DMS153 (cell line): ENCODE measurements at regions not wholly inside any gene's neighbourhood (a gene's known extent, or its start where the extent isn't known, plus 50 kb on each side); places are given as distances from the start of the nearest gene placed in this dataset.
"Not testable (repeated sequence)": the region's sequence is repeated elsewhere in the genome, so short reads cannot be mapped to it uniquely, and the experiment has no call there.

ENCODE experiments used
- DNase-seq: peaks from one replicate; lab custom pipeline; 2025; lab: John Stamatoyannopoulos, UW

DNA sequence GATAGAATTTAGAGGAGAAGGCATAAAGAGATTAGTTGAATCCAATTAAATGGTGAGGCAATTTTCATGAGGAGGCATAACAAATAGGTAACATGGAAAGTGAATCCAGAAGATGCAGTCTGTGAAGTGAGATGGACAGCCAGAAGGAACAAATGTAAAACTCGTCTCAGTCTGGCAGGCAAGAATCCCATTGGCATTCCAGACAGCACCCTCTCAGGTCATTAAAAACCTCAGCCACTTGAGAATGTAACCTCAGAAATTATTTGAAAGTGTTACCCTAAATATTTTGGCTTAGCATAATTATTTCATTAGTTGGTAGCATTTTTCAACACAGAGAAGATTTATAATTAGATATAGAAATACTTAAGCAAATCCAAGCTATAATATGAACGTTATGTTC, 342.3 kb downstream of the LRRC3B start:
- DNase-seq = no peak

DNA sequence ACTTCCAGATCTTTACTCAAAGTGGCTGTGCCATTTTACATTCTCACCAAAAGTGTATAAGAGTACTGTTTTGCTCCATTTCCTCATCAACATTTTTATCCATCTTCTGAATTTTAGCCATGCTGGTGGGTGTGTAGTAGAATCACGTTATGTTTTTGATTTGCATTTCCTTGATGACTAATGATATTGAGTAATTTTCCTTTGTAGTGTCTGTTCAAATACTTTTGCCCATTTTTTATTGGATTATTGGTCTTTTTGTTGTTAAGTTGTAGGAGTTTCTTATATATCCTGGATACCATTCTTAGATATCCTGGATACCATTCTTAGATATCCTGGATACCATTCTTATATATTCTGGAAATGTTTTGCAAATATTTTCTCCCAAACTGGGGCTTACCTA, 344.9 kb downstream of the LRRC3B start:
- DNase-seq = no peak

DNA sequence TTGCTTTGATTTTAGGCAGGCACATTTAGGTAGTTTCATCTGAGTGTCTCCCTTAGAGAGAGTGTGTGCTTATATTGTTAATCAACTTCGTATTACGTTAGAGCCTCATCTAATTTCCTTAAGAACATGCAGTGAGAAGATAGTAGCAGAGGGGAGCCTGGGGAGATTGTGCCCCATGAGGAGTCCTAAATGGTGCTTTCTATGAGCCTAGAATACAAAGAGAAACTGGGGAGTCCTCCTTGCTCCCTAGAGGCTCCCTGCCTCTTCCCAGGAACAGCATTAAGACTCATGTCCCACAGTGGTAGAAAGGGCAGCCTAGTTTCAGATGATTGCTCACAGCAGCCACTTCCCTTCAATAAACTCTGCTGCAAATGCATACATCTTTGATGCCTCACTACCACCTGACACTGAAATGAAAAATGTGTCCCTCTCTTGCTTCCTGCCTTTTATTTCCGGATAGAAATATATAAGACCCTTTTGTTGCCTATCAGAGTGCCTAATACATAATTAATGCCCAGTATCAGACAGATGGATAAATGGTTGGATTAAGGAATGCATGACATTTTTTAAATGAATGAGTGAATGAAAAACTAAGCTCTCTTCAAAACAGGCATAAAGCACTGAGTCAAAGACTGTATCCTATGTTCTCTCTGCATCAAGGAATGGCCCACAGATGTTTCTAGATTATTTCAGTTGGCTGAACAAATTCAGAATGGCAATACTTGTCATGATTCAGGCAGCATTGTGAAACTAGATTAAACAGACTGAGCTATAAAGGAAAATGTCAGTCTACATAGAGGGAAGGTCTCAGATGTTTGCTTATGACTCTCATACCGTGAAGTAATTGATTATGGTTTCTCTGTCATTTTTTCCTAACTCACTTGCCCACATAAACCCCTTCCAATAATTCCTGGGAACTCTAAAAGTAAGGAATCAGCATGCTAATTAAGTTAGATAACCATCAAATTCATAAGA, 362.1 kb downstream of the LRRC3B start:
- no peak for DNase-seq

DNA sequence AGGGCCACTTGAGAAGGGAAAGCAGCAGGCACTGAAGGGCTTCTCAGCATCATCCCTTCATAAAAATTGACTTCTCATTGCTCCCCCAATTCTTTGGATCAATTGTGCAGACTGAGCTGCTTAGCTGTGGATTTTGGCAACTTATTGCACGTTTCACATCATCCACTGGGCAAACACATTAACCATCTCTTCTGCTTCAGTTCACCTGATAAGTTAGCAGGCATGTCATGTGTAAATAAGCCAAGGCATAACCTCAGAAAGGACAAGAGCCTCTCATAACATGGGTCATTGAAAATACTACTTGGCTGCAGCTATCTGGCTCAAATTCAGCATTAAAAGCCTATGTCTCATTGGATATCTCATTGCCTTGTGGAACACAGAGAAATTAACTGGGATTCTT, 366.5 kb downstream of the LRRC3B start:
- peak; percentile 32 for DNase-seq

DNA sequence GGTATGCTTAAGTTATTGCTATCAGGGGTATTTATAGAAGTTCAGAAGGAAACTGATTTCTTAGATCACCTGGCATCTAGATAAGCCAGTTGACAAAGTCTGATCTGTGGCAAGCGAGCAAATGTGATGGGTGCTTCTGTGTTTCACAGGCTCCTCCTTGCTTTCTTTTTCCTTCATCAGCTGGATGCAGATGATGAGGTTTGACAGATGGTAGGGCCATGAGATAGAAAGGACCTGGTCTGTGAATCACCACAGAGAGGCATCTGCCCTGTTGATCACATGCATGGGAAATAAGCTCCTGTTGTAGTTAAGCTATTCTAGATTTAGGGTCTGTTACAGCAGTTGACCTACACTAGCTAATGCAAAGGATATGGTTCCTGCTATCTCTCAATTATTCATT, 372.0 kb downstream of the NEK10 start:
- DNase-seq = no peak

DNA sequence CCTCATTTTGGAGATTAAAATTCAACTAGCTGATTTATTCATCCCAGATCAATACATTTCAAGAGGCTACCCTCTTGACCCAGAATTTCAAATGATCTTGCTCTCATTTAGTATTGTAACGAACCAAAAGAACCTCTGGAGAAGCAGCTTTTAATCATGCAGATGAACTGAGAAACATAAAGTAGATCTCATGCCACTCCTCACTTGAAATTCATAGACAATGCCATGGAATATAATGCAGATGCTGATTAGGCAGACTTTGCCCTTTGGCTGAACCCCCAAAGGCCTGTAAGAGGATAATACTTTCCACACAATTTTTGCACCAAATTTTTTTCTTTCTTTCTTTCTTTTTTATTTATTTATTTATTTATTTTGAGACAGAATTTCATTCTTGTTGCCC, 358.3 kb downstream of the NEK10 start:
- DNase-seq = no peak

DNA sequence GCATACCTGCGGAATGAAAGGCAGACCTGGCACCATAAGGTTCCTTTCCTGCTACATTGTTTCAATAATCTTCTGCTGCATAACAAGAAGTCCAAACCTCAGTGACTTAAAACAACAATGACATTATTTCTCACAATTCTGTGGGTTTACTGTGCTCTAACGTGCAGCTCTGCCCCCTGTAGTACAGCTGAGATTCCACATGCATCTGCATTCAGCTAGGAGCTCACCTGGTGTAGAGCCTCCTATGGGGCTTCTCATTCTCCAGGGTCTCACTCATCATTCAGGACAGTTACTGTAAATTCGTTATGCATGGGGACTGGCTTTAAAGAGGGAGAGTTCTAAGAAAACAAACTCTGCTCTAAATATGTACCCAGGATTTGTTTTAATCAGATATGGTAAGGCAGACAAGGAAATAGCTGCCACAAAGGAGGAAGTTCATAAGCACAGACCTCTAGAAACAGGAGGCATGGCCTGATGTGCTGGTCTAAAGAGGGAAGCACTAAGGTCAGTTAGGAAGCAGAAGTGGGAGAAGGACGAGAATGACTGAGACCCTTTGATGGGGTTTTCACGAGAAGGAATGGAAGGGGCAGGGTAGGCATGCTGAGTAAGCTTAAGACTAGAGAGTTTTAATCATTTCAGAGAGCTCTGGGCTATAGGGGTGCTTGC, 347.0 kb downstream of the NEK10 start:
- no peak for DNase-seq

DNA sequence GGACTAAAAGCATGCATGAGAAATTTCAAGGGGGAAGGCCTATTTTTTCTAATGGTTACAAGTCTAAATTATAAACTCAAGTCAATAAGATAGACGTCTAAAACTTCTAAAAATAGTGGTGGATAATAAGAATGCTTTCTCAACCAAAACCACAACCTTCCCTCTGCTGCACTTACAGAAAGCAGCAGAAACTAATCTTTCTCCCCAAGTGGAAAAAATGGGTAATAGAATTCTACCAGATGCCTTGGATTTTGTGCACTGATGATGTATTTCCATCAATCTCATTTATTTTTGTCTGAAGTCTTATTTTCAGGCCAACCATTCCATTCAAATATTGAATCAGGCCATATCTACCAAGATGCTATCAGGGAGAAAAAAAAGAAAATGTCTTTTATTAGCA, 344.7 kb downstream of the NEK10 start:
- no peak for DNase-seq

DNA sequence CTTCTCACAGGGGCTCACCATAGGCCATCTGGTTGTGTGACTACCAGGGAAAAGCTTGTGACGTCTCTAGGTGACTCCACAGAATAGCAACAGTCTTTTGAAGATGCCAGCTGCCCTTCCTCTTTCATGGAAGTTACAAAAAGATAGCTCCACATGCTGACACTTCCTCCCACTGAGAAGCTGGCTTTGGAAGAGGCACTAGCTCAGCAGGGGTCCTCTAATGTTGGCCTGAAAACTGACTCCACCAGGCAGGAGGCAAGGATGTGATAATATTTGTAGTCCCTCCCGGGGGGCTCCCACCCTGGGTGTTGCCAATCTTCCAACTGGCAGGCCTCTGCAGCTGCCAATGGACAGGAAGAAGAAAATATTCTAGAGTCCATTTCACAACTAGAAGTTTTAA, 343.5 kb downstream of the NEK10 start:
- DNase-seq = no peak

DNA sequence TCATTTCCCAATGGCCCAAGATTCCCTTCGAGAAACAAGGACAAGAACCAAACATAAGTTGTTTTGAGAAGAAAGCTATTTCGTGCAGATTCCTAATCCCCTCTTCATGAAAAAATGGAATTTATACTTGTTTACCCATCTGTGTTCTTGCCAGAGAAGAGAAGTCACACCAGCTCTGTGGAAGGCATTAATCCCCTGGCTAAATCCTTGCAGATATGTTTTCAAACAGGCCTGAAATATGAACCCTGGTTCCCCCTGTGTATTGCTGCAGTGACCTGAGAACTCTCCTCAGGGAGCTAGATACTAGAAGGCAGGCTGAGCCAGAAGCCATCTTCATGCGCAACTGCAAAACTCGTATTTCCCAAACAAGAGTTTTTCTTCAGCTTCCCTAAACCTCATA, 337.7 kb downstream of the NEK10 start:
- DNase-seq = no peak

DNA sequence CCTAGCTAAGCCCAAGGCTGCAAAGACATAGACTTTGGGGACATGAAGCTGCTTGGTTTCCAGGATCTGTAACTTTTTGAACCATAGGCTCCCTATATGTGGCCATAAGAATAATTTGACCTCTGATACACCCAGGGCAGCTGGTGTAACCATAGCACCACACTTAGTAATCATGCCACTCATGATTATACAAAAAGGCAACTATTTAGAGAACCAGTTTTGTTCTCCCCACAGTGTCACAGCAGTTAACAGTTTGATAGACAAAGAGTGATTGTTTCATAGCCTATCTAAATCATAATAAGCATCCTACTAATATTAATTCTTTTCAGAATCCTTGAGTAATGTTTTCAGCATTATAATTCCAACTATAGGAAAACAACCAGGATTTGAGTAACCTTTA, 334.9 kb downstream of the NEK10 start:
- no peak for DNase-seq

DNA sequence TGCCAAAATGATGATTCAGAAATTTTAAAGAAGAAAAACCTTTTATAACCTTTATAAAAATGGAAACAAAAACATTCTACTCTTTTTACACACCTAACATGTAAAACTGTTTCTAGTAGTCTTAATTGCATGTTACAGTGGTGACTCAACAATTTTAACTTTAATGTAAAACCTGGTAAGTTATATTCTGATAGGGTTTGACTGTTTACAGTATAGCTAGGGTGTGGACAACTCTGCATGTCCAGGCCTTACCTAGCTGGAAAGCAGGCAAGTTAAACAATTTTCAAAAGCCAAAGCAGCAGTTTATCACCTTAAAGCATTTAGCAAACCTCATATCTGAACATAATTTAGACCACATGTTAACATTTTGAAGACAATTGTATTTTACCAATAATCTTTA, 328.5 kb downstream of the NEK10 start:
- DNase-seq = no peak

DNA sequence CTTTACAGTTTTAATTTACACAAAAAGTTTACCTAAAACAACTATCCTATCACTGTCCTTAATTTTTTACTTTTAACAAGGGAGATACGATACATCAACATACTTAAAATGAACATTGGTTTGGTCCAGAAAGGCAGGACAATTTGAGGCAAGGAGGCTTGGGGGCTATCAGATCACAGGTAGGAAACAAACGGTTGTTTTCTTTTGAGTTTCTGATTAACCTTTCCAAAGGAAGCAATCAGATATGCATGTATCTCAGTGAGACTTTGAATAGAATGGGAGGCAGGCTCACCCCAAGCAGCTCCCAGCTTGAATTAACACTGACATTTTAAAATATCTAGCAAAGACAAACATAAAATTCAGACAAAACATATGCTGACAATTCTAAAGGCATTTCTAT, 326.6 kb downstream of the NEK10 start:
- DNase-seq = not testable (repeated sequence)

DNA sequence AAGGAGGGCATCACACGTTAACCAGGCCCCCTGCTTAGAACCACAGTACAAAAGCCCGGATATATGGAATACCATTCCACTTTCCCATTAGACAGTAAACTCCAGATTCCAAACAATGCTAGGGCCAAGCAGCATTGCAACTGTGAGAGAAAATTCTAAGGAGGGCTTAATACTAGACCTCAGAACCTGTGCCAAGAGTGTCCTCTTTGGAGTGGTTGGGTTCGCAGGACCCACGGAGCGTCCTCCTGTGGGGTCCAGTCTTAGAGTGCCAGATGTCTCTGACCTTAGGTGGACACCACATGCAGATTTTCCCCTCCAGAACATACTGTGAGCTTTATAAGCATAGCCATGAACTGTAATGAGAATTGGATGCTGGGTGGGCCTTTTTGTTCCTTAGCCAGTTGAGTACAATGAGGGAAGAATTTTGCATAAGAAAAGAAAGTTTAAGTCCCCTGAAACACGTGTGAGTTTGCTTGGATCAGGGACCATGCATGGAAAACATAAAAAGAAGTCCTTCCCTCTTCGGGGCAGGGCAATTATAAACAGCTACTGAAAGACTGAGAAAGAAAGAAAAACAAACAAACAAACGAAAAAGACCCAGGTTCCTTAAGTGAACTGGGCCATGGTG, 325.7 kb downstream of the NEK10 start:
- no peak for DNase-seq

DNA sequence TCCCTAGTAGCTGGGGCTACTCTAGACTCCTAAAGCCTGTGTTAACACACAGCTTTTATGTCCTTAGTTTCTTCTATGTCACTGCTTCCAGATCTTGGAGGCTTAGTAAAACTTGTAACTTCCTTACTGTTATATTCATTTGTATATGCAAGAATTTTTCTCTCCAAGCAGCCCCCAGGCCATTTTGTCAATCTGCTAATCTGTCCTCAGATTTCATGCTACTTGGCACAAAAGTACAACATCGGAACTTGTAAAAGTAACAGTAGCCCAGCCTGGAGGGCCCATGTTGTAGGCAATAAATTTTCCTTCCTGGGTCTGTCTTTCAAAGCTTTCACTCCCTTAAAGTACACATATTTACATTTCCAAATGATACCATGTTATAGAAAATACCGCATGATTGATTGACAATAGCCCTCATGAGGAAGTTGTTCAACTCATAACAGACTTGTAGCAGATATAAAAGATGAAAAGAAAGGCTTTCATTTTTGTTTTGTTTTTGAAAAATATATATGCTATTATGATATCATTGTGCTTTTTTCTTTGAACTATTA, 324.2 kb downstream of the NEK10 start:
- DNase-seq = no peak

DNA sequence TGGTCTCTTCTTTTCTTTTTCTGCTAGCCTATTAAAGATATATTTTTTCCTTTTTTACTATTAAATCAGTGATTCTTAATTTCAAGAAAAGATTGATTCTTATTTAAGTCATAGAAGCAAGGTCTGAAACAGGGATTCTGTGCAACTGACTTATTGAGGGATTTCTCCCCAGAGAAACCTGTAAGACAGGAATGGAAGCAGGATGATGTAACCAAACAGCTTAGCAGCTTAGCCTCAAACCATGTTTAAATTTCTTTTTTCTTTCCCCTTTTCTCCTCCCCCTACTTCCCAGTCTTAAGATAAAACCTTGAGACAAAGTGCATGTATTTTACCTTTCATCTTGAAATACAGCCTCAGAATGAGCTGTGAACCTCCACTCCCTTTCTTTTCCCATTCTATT, 322.8 kb downstream of the NEK10 start:
- no peak for DNase-seq

DNA sequence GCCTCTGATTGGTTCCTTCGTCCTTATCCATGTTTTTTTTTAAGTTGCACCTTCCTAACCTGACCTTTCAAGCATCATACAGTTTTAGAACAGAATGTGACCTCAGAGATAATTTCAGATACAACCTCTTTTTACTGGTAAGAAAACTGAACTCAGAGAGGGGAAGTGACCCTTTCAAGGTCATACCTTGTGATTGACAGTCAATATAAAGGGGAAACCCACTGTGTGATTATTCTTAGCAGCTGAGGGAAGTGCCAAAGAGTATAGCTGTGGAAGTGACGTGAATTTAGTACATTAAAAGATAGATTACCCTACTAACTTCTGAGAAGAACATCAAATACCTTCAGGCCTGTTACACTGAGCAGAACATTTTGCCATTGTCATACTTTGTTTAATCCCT, 319.4 kb downstream of the NEK10 start:
- DNase-seq = no peak

DNA sequence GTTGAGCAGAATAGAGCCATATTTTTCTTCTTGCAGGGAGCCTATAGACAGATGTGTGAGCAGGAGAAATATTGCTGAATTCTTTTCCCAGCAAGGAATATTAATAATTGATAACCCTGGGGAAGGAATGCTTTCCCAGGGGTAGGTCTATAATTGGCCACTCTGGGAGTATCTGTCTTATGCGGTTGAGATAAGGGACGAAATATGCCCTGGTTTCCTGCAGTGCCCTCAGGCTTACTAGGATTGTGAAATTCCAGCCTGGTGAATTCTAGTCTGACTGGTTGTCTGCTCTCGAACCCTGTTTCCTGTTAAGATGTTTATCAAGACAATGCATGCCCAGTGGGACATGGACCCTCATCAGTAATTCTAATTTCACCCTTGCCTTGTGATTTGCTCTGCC, 317.7 kb downstream of the NEK10 start:
- DNase-seq = not testable (repeated sequence)

DNA sequence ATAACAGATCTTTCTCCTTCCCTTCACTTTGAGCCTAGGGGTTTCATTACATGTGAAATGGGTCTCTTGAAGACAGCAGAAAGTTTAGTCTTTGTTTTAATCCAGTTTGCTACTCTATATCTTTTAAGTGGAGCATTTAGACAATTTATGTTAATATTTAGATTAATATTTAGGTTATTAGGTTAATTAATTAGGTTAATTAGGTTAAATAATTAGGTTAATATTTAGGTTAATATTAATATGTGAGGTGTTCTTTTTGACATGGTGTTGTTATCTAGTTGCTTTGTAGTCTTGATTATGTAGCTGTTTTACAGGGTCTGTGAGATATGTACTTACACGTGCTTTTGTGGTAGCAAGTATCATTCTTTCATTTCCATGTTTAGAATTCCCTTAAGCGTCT, 312.9 kb downstream of the NEK10 start:
- DNase-seq = no peak

DNA sequence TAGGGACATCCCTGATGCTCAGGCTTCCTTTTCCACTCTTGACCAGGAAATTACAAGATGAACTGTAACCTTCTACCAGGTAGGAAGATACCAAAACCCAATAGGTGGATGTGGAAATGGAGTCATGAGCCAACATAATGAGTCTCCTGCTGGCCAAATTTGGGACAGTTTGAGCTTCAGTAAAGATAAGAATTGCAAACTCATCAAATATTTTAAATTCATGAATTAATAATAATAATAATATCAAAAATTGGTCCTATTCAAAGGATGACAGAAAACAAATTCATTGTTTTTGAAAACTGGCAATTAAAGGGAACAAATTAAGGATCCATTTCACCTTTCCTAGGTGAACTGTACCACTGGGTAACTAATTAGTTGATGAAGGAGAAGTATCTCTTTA, 309.7 kb downstream of the NEK10 start:
- no peak for DNase-seq
